ENCODE measurements at regions not wholly inside any gene's neighbourhood (a gene's known extent, or its start where the extent isn't known, plus 50 kb on each side); places are given as distances from the start of the nearest gene placed in this dataset.

DNA sequence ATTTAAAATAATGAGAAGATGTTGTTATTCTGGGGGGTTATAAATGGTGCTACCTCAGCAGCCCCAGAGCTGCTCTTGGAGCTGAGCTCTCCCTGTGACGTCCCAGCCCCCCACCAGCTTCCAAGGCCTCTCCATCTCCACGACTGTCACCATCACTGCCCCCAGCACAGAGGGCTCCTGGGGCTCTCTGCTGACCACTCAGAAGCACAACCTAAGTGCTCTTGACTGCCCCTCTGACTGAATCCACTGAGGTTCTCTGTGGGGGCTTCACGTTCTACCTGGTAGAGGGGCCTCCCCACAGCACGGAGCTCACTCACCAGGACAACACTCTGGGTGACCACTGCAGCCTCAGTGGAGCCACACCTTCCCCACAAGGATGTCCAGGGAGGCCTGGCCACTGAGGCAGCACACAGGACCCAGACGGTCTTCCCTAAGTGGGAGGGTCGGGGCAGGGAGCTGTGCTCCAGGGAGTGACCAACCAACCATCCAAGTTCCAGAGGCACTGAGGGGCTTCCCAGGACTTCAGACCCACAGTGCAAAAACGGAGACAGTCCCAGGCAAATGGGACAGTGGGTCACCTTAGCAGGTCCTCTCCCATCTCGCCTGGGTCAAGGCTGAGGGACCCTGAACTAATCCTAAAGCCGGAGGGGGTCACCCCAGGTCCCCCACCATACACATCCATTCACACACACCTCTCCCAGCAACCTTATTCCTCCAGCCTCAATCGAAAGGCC is 121.0 kb upstream of the PPP2R2D start:
- H3K79me2 ChIP-seq (ENCODE audit: low read length), result no peaks in the 10 kb centered on the region
- no peaks in the 10 kb centered on the region for H4K20me1 ChIP-seq (ENCODE audit: insufficient read depth, low read length)
- no peak for DNase-seq
- no peaks in the 10 kb centered on the region for H3K9me3 ChIP-seq (replicated peaks; ENCODE audit: insufficient read depth, low read length)
- H3K27ac ChIP-seq (ENCODE audit: low read length), result no peak overlapping the region
- H3K36me3 ChIP-seq (replicated peaks; ENCODE audit: insufficient read depth, low read length), result no peaks in the 10 kb centered on the region
- H3K4me3 ChIP-seq (ENCODE audit: low read length), result no peak overlapping the region
- H3K27me3 ChIP-seq (replicated peaks; ENCODE audit: insufficient read depth, low read length), result no peaks in the 10 kb centered on the region
- H3F3A ChIP-seq (ENCODE audit: insufficient read depth, low read length), result no peaks in the 10 kb centered on the region
- no peaks in the 10 kb centered on the region for H3K4me1 ChIP-seq (ENCODE audit: low read length)
- H3K9me2 ChIP-seq (replicated peaks; ENCODE audit: insufficient read depth, low read length), result no peaks in the 10 kb centered on the region
- no peak overlapping the region for H3K9ac ChIP-seq (ENCODE audit: low read length)
- no peak overlapping the region for H2AFZ ChIP-seq (ENCODE audit: low read length)
- TF ChIP-seq EZH2phosphoT487 (IDR thresholded peaks at IDR 0.05; ENCODE audit: low read length) (no peak), EZH2 (optimal IDR thresholded peaks at IDR 0.05; ENCODE audit: low read depth, low read length) (no peak)
- TF ChIP-seq, protein P1, sequence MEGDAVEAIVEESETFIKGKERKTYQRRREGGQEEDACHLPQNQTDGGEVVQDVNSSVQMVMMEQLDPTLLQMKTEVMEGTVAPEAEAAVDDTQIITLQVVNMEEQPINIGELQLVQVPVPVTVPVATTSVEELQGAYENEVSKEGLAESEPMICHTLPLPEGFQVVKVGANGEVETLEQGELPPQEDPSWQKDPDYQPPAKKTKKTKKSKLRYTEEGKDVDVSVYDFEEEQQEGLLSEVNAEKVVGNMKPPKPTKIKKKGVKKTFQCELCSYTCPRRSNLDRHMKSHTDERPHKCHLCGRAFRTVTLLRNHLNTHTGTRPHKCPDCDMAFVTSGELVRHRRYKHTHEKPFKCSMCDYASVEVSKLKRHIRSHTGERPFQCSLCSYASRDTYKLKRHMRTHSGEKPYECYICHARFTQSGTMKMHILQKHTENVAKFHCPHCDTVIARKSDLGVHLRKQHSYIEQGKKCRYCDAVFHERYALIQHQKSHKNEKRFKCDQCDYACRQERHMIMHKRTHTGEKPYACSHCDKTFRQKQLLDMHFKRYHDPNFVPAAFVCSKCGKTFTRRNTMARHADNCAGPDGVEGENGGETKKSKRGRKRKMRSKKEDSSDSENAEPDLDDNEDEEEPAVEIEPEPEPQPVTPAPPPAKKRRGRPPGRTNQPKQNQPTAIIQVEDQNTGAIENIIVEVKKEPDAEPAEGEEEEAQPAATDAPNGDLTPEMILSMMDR (IDR thresholded peaks at IDR 0.05; ENCODE audit: low read length), result no peak
- H3K4me2 ChIP-seq (ENCODE audit: low read depth, low read length), result no peak overlapping the region

DNA sequence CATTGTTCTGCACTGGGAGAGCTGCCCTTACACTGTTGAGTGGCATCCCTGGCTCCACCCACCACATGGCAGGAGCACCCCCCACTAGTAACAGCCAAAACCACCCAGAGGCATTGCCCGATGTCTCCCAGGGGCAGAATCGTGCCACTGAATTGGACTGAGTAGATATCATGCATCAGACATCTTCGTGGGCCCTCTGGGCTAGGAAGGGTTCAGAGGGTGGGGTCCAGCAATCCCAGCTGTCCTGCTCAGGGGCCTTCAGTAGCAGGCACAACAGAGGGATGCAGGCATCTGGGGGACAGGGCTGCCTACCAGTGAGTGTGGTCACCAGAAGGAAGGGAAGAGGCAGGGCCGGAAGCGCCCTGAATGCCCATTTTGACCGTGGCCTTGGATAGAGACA is 119.7 kb upstream of the PPP2R2D start:
- Histone ChIP-seq H3K9me2 (replicated peaks; ENCODE audit: insufficient read depth, low read length) (no peaks in the 10 kb centered on the region), H2AFZ (ENCODE audit: low read length) (no peak overlapping the region), H3K79me2 (ENCODE audit: low read length) (no peaks in the 10 kb centered on the region), H3K9me3 (replicated peaks; ENCODE audit: insufficient read depth, low read length) (no peaks in the 10 kb centered on the region), H3K4me3 (ENCODE audit: low read length) (no peak overlapping the region), H3K27ac (ENCODE audit: low read length) (no peak overlapping the region), H3K4me1 (ENCODE audit: low read length) (no peaks in the 10 kb centered on the region), H3K9ac (ENCODE audit: low read length) (no peak overlapping the region), H3K4me2 (ENCODE audit: low read depth, low read length) (no peak overlapping the region), H3K27me3 (replicated peaks; ENCODE audit: insufficient read depth, low read length) (no peaks in the 10 kb centered on the region; the same call in 1 of the 2 replicates), H4K20me1 (ENCODE audit: insufficient read depth, low read length) (no peaks in the 10 kb centered on the region), H3K36me3 (replicated peaks; ENCODE audit: insufficient read depth, low read length) (no peaks in the 10 kb centered on the region), H3F3A (ENCODE audit: insufficient read depth, low read length) (no peaks in the 10 kb centered on the region)
- no peak for DNase-seq
- TF ChIP-seq EZH2 (optimal IDR thresholded peaks at IDR 0.05; ENCODE audit: low read depth, low read length) (no peak), EZH2phosphoT487 (IDR thresholded peaks at IDR 0.05; ENCODE audit: low read length) (no peak)
- TF ChIP-seq, protein P1 (IDR thresholded peaks at IDR 0.05; ENCODE audit: low read length), result no peak

DNA sequence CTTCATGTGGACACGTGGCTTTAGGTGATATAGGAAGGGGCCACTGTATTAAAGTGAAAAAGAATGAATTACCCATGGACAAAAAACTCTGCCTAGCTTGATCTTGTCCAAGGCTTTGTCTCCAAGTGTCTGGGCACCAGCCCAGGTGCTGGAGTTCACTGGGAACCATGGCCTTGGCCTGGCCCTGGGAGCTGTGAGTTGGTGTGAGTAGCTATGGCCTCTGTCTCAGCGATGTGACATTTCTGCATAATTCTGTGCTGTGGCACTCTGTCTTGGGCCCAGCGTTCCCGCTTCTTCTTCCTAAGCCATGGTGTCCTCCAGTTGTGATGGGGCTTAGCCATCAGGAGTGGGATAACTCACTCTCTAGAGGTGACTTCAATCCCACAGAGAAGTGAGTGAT is 119.0 kb upstream of the PPP2R2D start:
- TF ChIP-seq, protein P1 (IDR thresholded peaks at IDR 0.05; ENCODE audit: low read length), result no peak
- TF ChIP-seq EZH2phosphoT487 (IDR thresholded peaks at IDR 0.05; ENCODE audit: low read length) (no peak), EZH2 (optimal IDR thresholded peaks at IDR 0.05; ENCODE audit: low read depth, low read length) (no peak)
- Histone ChIP-seq H2AFZ (ENCODE audit: low read length) (no peak overlapping the region), H3F3A (ENCODE audit: insufficient read depth, low read length) (no peaks in the 10 kb centered on the region), H3K4me1 (ENCODE audit: low read length) (no peaks in the 10 kb centered on the region), H3K27ac (ENCODE audit: low read length) (no peak overlapping the region), H3K79me2 (ENCODE audit: low read length) (no peaks in the 10 kb centered on the region), H3K9me2 (replicated peaks; ENCODE audit: insufficient read depth, low read length) (no peaks in the 10 kb centered on the region), H4K20me1 (ENCODE audit: insufficient read depth, low read length) (no peaks in the 10 kb centered on the region), H3K36me3 (replicated peaks; ENCODE audit: insufficient read depth, low read length) (no peaks in the 10 kb centered on the region), H3K27me3 (replicated peaks; ENCODE audit: insufficient read depth, low read length) (no peaks in the 10 kb centered on the region; the same call in 1 of the 2 replicates), H3K4me3 (ENCODE audit: low read length) (no peak overlapping the region), H3K4me2 (ENCODE audit: low read depth, low read length) (no peak overlapping the region), H3K9ac (ENCODE audit: low read length) (no peak overlapping the region), H3K9me3 (replicated peaks; ENCODE audit: insufficient read depth, low read length) (no peaks in the 10 kb centered on the region)
- no peak for DNase-seq

All from MM.1S (cell line).